HG02763 (cell line): ENCODE measurements at regions not wholly inside any gene's neighbourhood (a gene's known extent, or its start where the extent isn't known, plus 50 kb on each side); places are given as distances from the start of the nearest gene placed in this dataset.
"Not testable (repeated sequence)": the region's sequence is repeated elsewhere in the genome, so short reads cannot be mapped to it uniquely, and the experiment has no call there.

ENCODE experiments used
- ATAC-seq: cut with Tn5 transposase; IDR thresholded peaks from one replicate; pipeline ENCODE4 v1.9.1; 2021; ENCODE audit warnings: mild to moderate bottlenecking, moderate library complexity; ENCODE audit not compliant: unreplicated experiment

GRCh38 chrX:1016926-1017325 lies 195.5 kb downstream of the CRLF2 start:
- ATAC-seq: not testable (repeated sequence)

GRCh38 chrX:1016281-1016680 lies 196.2 kb downstream of the CRLF2 start:
- not testable (repeated sequence) for ATAC-seq

GRCh38 chrX:1012678-1013300 lies 199.7 kb downstream of the CRLF2 start:
- no peak for ATAC-seq

- no peak for ATAC-seq
These were observed 200.7 kb downstream of the CRLF2 start for GRCh38 chrX:1011691-1012283.

- no peak for ATAC-seq
These were observed 202.7 kb downstream of the CRLF2 start for GRCh38 chrX:1009771-1010170.

GRCh38 chrX:1006156-1006730 lies 206.2 kb downstream of the CRLF2 start:
- no peak for ATAC-seq

- ATAC-seq: no peak
These were observed 209.8 kb downstream of the CRLF2 start for GRCh38 chrX:1002611-1003010.

- no peak for ATAC-seq
These were observed 214.8 kb downstream of the CRLF2 start for GRCh38 chrX:997631-998137.

- ATAC-seq: no peak
These were observed 217.7 kb downstream of the CRLF2 start for GRCh38 chrX:994780-995179.

GRCh38 chrX:989959-990510 lies 222.4 kb downstream of the CRLF2 start:
- ATAC-seq: peak; percentile 97

GRCh38 chrX:988530-988929 lies 223.9 kb downstream of the CRLF2 start:
- ATAC-seq: not testable (repeated sequence)

GRCh38 chrX:981791-982626 lies 230.4 kb downstream of the CRLF2 start:
- no peak for ATAC-seq

- ATAC-seq: no peak
These were observed 231.7 kb downstream of the CRLF2 start for GRCh38 chrX:980587-981235.

- ATAC-seq: not testable (repeated sequence)
These were observed 233.3 kb downstream of the CRLF2 start for GRCh38 chrX:979127-979526.

- ATAC-seq: no peak
These were observed 239.3 kb downstream of the CRLF2 start for GRCh38 chrX:973010-973632.

GRCh38 chrX:968148-968965 lies 244.1 kb downstream of the CRLF2 start:
- no peak for ATAC-seq

- no peak for ATAC-seq
These were observed 245.9 kb downstream of the CRLF2 start for GRCh38 chrX:966396-967070.

GRCh38 chrX:964831-965416 lies 247.5 kb downstream of the CRLF2 start:
- peak; percentile 82 for ATAC-seq
